H1 (cell line): ENCODE measurements at regions not wholly inside any gene's neighbourhood (a gene's known extent, or its start where the extent isn't known, plus 50 kb on each side); places are given as distances from the start of the nearest gene placed in this dataset.

Experiments used
- CTCF ChIA-PET: fragments of 300-600 bp; sonication (Branson Sonifier 250); formaldehyde crosslinking; loops from one replicate; lab custom pipeline; 2021; ENCODE audit not compliant: partially characterized antibody; lab: Charles Lee
- POLR2A ChIA-PET: fragments of 300-600 bp; sonication (Branson Sonifier 250); formaldehyde crosslinking; loops from one replicate; lab custom pipeline; 2021; ENCODE audit warnings: inconsistent platforms; ENCODE audit not compliant: partially characterized antibody; lab: Charles Lee
- DNase-seq, 2 experiments: peaks; one replicate each; pipeline versions ENCODE4 v3.0.0 to v3.0.0-alpha.2; 2010 to 2022; ENCODE audit warnings: low spot score in 2 of 2, low read depth in 1 of 2, mixed read lengths in 1 of 2
- FAIRE-seq: peaks from 2 replicates; lab custom pipeline; 2011; peaks lifted over from hg19 to GRCh38; lab: Jason Lieb, UNC
- H2AFZ ChIP-seq: 2 replicates; pipeline ENCODE4 v1.8.1; 2012; ENCODE audit warnings: low read length, inconsistent platforms
- H2AK5ac ChIP-seq: 2 replicates; pipeline ENCODE4 v1.6.1; 2013; ENCODE audit warnings: low read depth, low read length
- H2BK120ac ChIP-seq: replicated peaks from 2 replicates; pipeline ENCODE3; 2013; ENCODE audit warnings: low read depth, low read length, inconsistent platforms
- H2BK12ac ChIP-seq: 2 replicates; pipeline ENCODE4 v1.6.1; 2013; ENCODE audit warnings: low read depth, low read length
- H2BK15ac ChIP-seq: 2 replicates; pipeline ENCODE4 v1.6.1; 2013; ENCODE audit warnings: low read length
- H2BK20ac ChIP-seq: 2 replicates; pipeline ENCODE4 v1.6.1; 2013; ENCODE audit warnings: low read length
- H2BK5ac ChIP-seq: 2 replicates; pipeline ENCODE4 v1.6.1; 2013; ENCODE audit warnings: low read depth, low read length
- H3K14ac ChIP-seq: 2 replicates; pipeline ENCODE4 v1.6.1; 2013; ENCODE audit warnings: inconsistent platforms; ENCODE audit not compliant: insufficient read length
- H3K18ac ChIP-seq: 2 replicates; pipeline ENCODE4 v1.6.1; 2013; ENCODE audit warnings: low read length; ENCODE audit errors: extremely low read depth
- H3K23ac ChIP-seq: 2 replicates; pipeline ENCODE4 v1.6.1; 2013; ENCODE audit warnings: inconsistent platforms; ENCODE audit not compliant: insufficient read length
- H3K23me2 ChIP-seq: 2 replicates; pipeline ENCODE4 v1.6.1; 2013; ENCODE audit warnings: low read depth, low read length
- H3K27ac ChIP-seq: 2 replicates; pipeline ENCODE4 v1.6.1; 2011; ENCODE audit warnings: low read depth, low read length, inconsistent platforms
- H3K27me3 ChIP-seq, 4 experiments: replicated peaks in 1 of 4; 1 replicate in 1 of 4; 2 replicates in 3 of 4; pipeline versions ENCODE4 v1.6.1 to v1.8.1; 2011 to 2013; ENCODE audit warnings: low read length in 3 of 4, mild to moderate bottlenecking in 3 of 4, inconsistent platforms in 2 of 4, mixed read lengths in 2 of 4, moderate library complexity in 1 of 4; ENCODE audit not compliant: control insufficient read depth in 3 of 4, insufficient read depth in 3 of 4; ENCODE audit errors: extremely low read depth in 1 of 4
- H3K36me3 ChIP-seq, 4 experiments: 2 replicates each; pipeline versions ENCODE4 v1.6.1 to v1.8.1; 2011 to 2013; ENCODE audit warnings: mild to moderate bottlenecking in 4 of 4, low read length in 3 of 4, moderate library complexity in 2 of 4, control low read depth in 1 of 4, inconsistent platforms in 1 of 4; ENCODE audit not compliant: insufficient read depth in 4 of 4, control insufficient read depth in 2 of 4
- H3K4ac ChIP-seq: replicated peaks from 2 replicates; pipeline ENCODE3; 2013; ENCODE audit warnings: low read length, low read depth, mixed read lengths, inconsistent platforms; ENCODE audit not compliant: insufficient read length
- H3K4me1 ChIP-seq, 4 experiments: replicated peaks in 1 of 4; 1 replicate in 1 of 4; 2 replicates in 3 of 4; pipeline versions ENCODE4 v1.6.1 to v1.8.1; 2011 to 2013; ENCODE audit warnings: low read length in 3 of 4, inconsistent platforms in 2 of 4, mixed read lengths in 1 of 4; ENCODE audit not compliant: insufficient read depth in 4 of 4, control insufficient read depth in 3 of 4
- H3K4me2 ChIP-seq, 2 experiments: 2 replicates each; pipeline versions ENCODE4 v1.6.1 to v1.8.1; 2011 to 2013; ENCODE audit warnings: low read depth in 2 of 2, low read length in 2 of 2, control low read depth in 1 of 2, inconsistent platforms in 1 of 2, mild to moderate bottlenecking in 1 of 2; ENCODE audit not compliant: insufficient read depth in 1 of 2
- H3K4me3 ChIP-seq, 4 experiments: fragments of 200-600, 300-600 bp in 1 of 4; sonication (generic), shearing (Covaris generic), sonication (Bioruptor Twin) in 1 of 4; 2 replicates each; pipeline versions ENCODE4 v1.5.1 to v1.8.1; 2011 to 2016; ENCODE audit warnings: low read length in 4 of 4, low read depth in 3 of 4, control low read depth in 2 of 4, inconsistent platforms in 2 of 4, mild to moderate bottlenecking in 2 of 4, mixed read lengths in 1 of 4, moderate library complexity in 1 of 4; ENCODE audit not compliant: insufficient read depth in 2 of 4; ENCODE audit errors: extremely low read depth in 1 of 4
- H3K56ac ChIP-seq: replicated peaks from 2 replicates; pipeline ENCODE3; 2013; ENCODE audit warnings: low read depth, mild to moderate bottlenecking, mixed read lengths, low read length, inconsistent platforms; ENCODE audit not compliant: insufficient read length
- H3K79me1 ChIP-seq: 2 replicates; pipeline ENCODE4 v1.6.1; 2013; ENCODE audit warnings: low read depth, low read length, control low read depth
- H3K79me2 ChIP-seq, 2 experiments: 2 replicates each; pipeline versions ENCODE4 v1.6.1 to v1.8.1; 2012 to 2013; ENCODE audit warnings: low read length in 2 of 2, mild to moderate bottlenecking in 2 of 2, inconsistent platforms in 1 of 2; ENCODE audit not compliant: insufficient read depth in 2 of 2, control insufficient read depth in 1 of 2
- H3K9ac ChIP-seq, 4 experiments: replicated peaks in 1 of 4; 1 replicate in 1 of 4; 2 replicates in 3 of 4; pipeline versions ENCODE4 v1.6.1 to v1.8.1; 2011 to 2013; ENCODE audit warnings: low read depth in 3 of 4, low read length in 3 of 4, control low read depth in 2 of 4, mild to moderate bottlenecking in 2 of 4, moderate library complexity in 2 of 4, inconsistent platforms in 1 of 4; ENCODE audit errors: extremely low read depth in 1 of 4
- H3K9me3 ChIP-seq, 2 experiments: 2 replicates each; pipeline versions ENCODE4 v1.6.1 to v1.8.1; 2012 to 2013; ENCODE audit warnings: mild to moderate bottlenecking in 2 of 2, moderate library complexity in 2 of 2, control low read depth in 1 of 2, inconsistent platforms in 1 of 2, low read depth in 1 of 2, low read length in 1 of 2, mixed read lengths in 1 of 2; ENCODE audit not compliant: insufficient read depth in 2 of 2
- H4K20me1 ChIP-seq, 2 experiments: replicated peaks in 1 of 2; 2 replicates each; pipeline versions ENCODE3 to v1.8.1; 2011 to 2013; ENCODE audit warnings: inconsistent platforms in 2 of 2, low read length in 2 of 2, mild to moderate bottlenecking in 1 of 2; ENCODE audit not compliant: insufficient read depth in 2 of 2, control insufficient read depth in 1 of 2
- H4K5ac ChIP-seq: 2 replicates; pipeline ENCODE4 v1.6.1; 2013; ENCODE audit warnings: low read length, low read depth, mixed read lengths, inconsistent platforms; ENCODE audit not compliant: insufficient read length
- H4K8ac ChIP-seq: 2 replicates; pipeline ENCODE4 v1.8.0; 2013; ENCODE audit warnings: mild to moderate bottlenecking, moderate library complexity, low read length, inconsistent platforms; ENCODE audit not compliant: insufficient read depth; ENCODE audit errors: extremely low read depth
- H4K91ac ChIP-seq: replicated peaks from 2 replicates; pipeline ENCODE3; 2013; ENCODE audit warnings: low read length, mixed read lengths, inconsistent platforms; ENCODE audit not compliant: insufficient read length
- CTBP2 ChIP-seq: IDR thresholded peaks from 2 replicates; pipeline ENCODE4 v1.7.0; 2011; ENCODE audit warnings: borderline replicate concordance, mild to moderate bottlenecking, moderate library complexity, mixed read lengths, low read length; ENCODE audit not compliant: insufficient read depth, insufficient read length
- EGR1 ChIP-seq: IDR thresholded peaks from 2 replicates; pipeline ENCODE4 v1.6.1; 2011; ENCODE audit warnings: low read depth, low read length, borderline replicate concordance
- SAP30 ChIP-seq: fragments of 300-600 bp; sonication (generic); IDR thresholded peaks from 2 replicates; pipeline ENCODE4 v1.7.1; 2012; ENCODE audit warnings: low read length, moderate library complexity, mild to moderate bottlenecking, inconsistent platforms; ENCODE audit not compliant: insufficient read depth, insufficient replicate concordance
- WGBS, 2 experiments: shearing (Covaris generic) in 1 of 2; methylation state at CpG; one replicate each; pipeline versions ENCODE4 v1.1.6 to v1.1.7; 2013 to 2015; ENCODE audit warnings: low lambda C conversion rate in 2 of 2, mixed read lengths in 2 of 2, inconsistent platforms in 1 of 2, low coverage in 1 of 2, missing lambda C conversion rate in 1 of 2; ENCODE audit not compliant: insufficient replicate concordance in 2 of 2, insufficient coverage in 1 of 2, insufficient read length in 1 of 2; ENCODE audit errors: extremely low coverage in 1 of 2, missing lambda C conversion rate in 1 of 2; 5-methylcytosine and 5-hydroxymethylcytosine counted together

DNA sequence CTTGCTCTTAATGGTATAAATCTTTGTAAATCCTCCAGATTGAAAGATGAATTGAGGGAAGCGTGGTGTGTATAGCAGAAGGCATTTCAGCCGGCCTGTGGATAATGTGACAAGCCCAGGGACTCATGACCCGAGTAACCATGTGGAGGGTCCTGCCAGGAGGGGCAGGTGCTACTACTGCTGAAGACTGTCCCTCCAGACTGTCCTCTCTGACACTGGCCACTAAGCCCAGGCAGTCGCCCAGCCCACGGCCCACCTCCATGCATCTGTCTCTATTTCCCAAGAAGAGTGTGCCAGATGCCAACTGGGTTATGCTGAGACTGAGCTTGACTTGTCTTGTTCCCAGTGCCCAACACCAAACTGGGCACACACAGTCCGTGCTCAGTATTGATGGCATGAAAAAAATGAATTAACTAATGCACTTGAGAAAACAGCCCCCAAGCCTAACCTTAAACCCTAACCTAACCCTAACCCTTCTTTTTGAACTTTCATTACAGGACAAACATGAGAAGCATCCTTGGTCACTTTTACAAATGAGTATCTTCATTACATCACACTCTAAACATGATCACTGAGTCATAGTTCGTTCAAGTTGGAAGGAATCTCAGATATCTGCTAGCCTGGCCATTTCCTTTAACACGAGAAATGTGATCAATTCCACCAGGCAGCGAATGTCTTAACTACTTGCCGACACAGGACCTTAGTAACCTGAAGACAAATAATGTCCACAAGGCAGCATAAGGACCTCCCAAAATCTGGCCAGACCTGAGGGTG lies 182.2 kb upstream of the RREB1 start:
- no peaks in the 10 kb centered on the region for H3K79me1 ChIP-seq
- no peak overlapping the region for H4K5ac ChIP-seq
- no peaks in the 10 kb centered on the region for H3K4me1 ChIP-seq
- ChIA-PET CTCF (interaction anchor here (1.5 kb wide), 1 partner anchor 206 kb away, joined by 3 read pairs; no protein-coding TSS in a partner anchor), POLR2A (no interaction called here)
- TF ChIP-seq EGR1, result no peak
- TF ChIP-seq CTBP2, result no peak
- no peak for TF ChIP-seq SAP30
- H3K9ac ChIP-seq, result no peak overlapping the region
- H2BK20ac ChIP-seq, result no peak overlapping the region
- no peak for DNase-seq
- H2BK120ac ChIP-seq, result no peak overlapping the region
- H3K27me3 ChIP-seq, result no peaks in the 10 kb centered on the region
- WGBS, 2 experiments, result 87% methylated on average over 10 of the region's 10 CpGs; no CpG with 5 or more reads in 1 of the 2 experiments
- H3K23ac ChIP-seq, result no peak overlapping the region
- no peak for FAIRE-seq
- H2BK15ac ChIP-seq, result no peak overlapping the region
- no peaks in the 10 kb centered on the region for H4K20me1 ChIP-seq
- no peak overlapping the region for H3K18ac ChIP-seq
- no peak overlapping the region for H3K27ac ChIP-seq
- H2AFZ ChIP-seq, result no peak overlapping the region
- H3K14ac ChIP-seq, result no peak overlapping the region
- no peaks in the 10 kb centered on the region for H3K79me2 ChIP-seq
- H3K36me3 ChIP-seq, result no peaks in the 10 kb centered on the region
- H2AK5ac ChIP-seq, result no peak overlapping the region
- H3K4me3 ChIP-seq, result no peak overlapping the region
- H2BK12ac ChIP-seq, result no peak overlapping the region
- H4K8ac ChIP-seq, result no peak overlapping the region
- no peak overlapping the region for H4K91ac ChIP-seq
- no peaks in the 10 kb centered on the region for H3K23me2 ChIP-seq
- no peak overlapping the region for H2BK5ac ChIP-seq
- no peak overlapping the region for H3K4ac ChIP-seq
- no peak overlapping the region for H3K4me2 ChIP-seq
- peaks cover 0 to 4% of the 10 kb centered on the region in 2 experiments; a peak in 1 of 4 replicates for H3K9me3 ChIP-seq
- no peak overlapping the region for H3K56ac ChIP-seq
